GM12872 (cell line): ENCODE measurements at regions not wholly inside any gene's neighbourhood (a gene's known extent, or its start where the extent isn't known, plus 50 kb on each side); places are given as distances from the start of the nearest gene placed in this dataset.

Source experiments
- CTCF ChIP-seq: IDR thresholded peaks from 3 replicates; pipeline ENCODE4 v1.5.1; 2011; ENCODE audit warnings: low read depth, mild to moderate bottlenecking, low read length, moderate library complexity; ENCODE audit not compliant: insufficient read depth

GRCh38 chr2:66865161-66865560 is 430.2 kb downstream of the MEIS1 start:
- no peak for TF ChIP-seq CTCF

- no peak for TF ChIP-seq CTCF
Measured at GRCh38 chr2:66866331-66867062, 431.6 kb downstream of the MEIS1 start.

GRCh38 chr2:66867063-66867441 is 432.1 kb downstream of the MEIS1 start:
- no peak for TF ChIP-seq CTCF

GRCh38 chr2:66869076-66869475 is 434.2 kb downstream of the MEIS1 start:
- no peak for TF ChIP-seq CTCF

GRCh38 chr2:66872081-66872985 is 437.4 kb downstream of the MEIS1 start:
- TF ChIP-seq CTCF = no peak

GRCh38 chr2:66872986-66873754 is 438.2 kb downstream of the MEIS1 start:
- TF ChIP-seq CTCF = no peak

- TF ChIP-seq CTCF = no peak
Measured at GRCh38 chr2:66874411-66874810, 439.5 kb downstream of the MEIS1 start.
